DMS79 treated with DMSO at 0.1 percent for 48 hours (cell line): ENCODE measurements at regions not wholly inside any gene's neighbourhood (a gene's known extent, or its start where the extent isn't known, plus 50 kb on each side); places are given as distances from the start of the nearest gene placed in this dataset.

Source experiments
- DNase-seq: peaks from one replicate; lab custom pipeline; 2025; lab: John Stamatoyannopoulos, UW

DNA sequence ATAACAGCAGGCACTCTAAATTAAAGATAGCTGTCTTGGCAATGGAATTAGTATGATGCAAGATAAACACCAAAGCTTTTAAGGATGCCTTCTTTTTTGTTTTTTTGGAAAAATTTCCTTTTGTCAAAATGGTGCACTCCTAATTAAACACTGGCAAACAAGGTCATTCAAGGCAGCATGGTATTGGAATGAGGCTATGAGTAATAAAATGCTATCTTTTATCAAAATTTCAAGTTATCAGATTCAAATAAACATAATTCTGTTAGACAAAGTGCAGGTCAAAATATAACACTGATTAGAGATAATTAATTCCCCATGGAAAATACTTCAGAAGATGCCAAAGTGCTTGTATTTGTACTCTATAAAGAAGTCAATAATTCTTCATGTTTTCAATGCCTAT lies 514.1 kb downstream of the TENT5A start:
- DNase-seq, result no peak

DNA sequence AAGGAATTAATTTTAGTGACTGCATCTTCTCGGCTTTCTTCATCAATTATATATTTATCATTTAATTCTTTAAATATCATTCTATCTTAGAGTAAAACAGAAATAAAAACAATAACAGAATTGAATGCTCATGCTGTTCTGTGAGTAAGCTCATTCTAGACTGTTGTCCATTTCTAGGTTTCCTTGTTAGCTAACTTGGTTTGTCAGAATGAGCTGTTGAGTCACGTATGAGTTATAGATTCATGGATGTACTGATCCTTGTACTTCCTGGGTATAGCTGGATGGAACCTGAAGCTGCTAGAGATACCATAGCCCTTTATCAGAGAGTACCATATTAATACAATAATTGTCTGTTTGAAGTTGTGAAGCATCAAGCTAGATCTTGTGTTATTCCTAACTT lies 515.3 kb downstream of the TENT5A start:
- DNase-seq, result no peak

DNA sequence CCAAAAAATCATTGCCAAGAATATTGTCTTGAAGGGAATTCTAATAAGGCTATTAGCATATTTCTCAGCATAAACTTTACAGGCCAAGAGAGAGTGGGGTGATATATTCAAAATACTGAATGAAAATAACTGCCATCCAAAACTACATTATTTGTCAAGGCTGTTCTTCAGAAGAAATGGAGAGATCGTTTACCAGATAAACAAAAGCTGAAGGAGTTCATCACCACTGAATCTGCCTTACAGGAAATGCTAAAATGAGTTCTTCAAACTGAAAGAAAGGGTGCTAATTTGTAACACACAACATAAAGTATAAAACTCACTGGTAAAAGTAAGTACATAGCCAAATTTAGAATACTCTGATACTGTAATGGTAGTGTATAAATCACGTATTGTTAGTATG lies 517.0 kb downstream of the TENT5A start:
- DNase-seq, result no peak

DNA sequence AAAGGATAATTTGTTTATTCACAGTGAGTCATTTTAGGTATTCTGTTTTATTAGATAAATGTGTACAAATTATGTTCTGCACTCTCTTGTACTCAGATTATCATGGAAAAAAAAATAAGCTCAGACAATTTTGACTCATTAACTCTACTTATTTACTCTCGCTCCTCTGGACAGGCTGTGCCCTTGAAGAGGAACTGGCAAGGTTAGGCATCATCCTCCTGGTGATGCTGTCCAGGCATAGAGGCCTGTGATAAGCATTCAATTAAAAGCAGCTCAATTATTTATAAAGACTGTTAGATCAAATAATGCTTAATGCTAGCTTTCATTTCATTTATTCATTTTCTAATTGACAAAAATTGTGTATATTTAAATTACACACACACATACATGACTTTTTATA lies 518.5 kb downstream of the TENT5A start:
- DNase-seq, result no peak

DNA sequence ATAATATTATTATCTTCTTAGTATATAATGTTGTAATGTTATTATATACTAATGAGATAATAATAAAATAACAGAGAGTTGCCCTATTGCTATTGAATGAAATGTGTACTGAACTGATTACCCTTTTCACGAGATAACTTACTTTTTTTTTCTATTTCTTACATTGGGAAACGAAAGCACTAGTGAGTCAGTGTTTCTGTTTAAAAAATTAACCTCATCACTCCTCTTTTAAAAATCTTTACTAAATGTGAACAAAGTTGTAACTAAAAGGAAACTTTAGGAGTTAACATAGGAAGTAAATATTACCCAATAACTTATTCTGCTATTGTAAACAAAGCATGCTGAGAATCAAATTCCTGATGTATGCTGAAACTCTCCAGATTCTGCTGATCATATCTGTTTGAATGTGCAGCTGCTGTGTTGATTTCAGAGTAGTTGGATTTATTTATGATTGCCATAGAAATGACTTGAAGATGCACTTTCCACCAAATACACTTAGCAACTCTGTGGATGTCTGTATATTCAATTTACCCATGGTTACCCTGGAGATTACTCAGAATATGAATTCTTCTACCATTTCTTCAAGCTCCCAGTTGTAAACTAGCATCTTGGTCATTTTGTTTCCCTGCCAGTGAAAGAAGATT lies 523.4 kb downstream of the TENT5A start:
- DNase-seq, result no peak

DNA sequence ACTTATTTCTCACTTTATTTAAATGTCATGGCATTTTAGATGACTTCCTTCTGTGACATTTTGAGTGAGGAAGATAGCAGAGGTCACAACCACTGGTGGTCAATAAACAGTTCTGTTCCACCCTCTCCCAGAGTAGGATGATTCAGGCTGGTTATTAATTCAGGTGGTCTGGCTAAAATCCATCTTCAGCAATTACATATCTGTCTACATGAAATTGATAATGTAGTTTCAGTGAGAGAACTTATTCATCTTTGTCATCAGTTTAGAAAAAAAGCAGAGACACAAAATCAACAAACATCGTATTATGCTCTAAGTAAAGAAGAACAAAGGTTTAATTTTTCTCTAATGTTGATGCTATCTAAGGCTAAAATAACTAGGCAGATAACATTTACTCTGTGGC lies 525.5 kb downstream of the TENT5A start:
- no peak for DNase-seq

DNA sequence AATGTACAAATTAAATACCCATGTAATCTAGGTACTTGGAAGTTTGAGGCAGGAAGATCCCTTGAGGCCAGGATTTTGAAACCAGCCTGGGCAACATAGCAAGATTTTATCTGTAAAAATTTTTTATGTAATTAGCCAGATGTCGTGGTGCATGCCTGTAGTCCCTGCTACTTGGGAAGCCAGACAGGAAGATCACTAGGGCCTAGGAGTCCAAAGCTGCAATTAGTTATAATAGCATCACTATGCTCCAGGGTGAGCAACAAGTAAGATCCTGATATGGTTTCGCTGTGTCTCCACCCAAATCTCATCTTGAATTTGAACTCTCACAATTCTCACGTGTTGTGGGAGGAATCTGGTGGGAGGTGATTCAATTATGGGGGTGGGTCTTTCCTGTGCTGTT lies 535.8 kb downstream of the TENT5A start:
- DNase-seq, result no peak

DNA sequence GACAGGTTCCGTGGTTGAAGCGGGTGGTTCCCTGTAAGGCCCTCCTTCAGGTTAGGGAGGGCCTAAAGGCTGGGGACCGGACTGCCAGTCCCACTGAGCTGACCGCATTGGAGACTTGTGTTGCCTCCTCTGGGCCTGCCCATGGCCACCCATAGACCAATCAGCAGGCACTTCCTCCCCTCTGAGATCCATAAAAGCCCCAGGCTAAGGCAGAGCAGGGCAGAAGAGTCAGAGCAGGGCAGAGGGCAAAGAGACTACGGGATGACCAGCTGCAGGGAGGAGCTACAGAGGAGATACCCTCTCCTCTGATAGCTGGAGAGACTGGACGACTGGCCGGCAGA lies 537.4 kb downstream of the TENT5A start:
- DNase-seq, result no peak

DNA sequence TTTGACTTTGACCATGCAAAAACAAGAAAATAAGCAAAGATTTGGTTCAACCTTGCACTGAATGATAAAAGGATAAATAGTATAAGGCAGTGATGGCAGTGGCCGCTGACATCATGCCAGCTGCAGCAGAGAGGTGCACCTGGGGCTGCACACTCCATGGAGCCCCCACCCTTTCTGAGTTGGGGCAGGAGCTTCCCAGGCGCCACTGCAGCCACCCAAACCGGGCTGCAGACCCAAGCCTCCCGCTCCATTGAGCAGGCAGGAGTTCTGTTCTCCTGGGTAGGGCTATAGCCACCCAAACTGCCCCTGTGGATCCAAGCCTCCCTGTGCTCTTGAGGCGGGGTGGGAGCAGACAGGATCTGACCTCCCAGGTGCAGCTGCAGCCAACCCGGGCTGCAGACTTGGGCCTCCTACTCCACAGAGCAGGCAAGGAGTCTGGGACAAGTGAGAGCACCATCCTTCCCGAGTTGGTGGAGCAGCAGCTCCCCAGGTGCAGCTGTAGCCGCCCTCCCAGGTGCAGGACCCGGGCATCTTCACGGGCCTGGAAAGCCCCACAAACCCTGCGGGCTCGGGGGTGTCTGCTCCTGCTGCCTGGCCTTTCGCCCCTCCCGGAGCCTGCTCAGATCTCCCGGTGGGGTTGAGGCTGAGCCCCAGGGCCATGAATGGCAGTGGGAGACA lies 537.9 kb downstream of the TENT5A start:
- no peak for DNase-seq

DNA sequence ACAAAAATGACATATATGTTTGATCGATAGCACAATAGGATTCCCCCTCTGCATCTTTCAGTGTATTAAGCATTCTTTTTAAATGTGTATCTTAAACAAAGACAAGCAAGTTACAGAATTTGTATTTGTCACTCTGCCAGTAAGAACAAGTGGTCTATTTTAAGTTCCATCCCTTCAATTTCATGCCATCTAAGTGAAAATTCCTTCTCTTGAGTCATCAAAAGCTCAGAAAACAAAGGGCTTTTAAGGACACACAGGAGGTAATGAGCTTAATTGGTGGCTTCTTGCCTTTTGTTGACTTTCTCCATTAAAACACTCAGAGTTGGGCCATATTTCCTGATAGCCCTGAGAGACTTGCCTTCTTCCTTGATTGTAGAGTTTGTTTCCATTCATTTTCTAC lies 547.8 kb downstream of the TENT5A start:
- DNase-seq, result no peak

DNA sequence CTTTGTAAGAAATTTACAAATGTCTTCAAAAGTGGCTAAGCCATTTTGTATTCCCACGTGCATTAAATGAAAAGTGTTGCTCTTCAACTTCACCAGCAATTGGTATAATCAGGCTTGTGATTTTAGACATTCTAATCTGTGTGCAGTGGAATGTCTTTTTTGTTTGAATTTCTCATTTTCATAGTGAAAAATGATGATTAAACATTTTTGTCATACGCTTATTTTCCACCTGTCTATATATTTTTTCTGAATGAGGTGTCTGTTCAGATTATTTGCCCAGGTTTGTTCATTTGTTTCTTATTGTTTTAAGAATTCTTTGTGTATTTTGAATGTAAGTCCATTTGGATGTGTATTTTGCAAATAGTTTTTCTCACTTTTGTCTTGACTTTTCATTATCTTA lies 558.1 kb downstream of the TENT5A start:
- DNase-seq, result no peak

DNA sequence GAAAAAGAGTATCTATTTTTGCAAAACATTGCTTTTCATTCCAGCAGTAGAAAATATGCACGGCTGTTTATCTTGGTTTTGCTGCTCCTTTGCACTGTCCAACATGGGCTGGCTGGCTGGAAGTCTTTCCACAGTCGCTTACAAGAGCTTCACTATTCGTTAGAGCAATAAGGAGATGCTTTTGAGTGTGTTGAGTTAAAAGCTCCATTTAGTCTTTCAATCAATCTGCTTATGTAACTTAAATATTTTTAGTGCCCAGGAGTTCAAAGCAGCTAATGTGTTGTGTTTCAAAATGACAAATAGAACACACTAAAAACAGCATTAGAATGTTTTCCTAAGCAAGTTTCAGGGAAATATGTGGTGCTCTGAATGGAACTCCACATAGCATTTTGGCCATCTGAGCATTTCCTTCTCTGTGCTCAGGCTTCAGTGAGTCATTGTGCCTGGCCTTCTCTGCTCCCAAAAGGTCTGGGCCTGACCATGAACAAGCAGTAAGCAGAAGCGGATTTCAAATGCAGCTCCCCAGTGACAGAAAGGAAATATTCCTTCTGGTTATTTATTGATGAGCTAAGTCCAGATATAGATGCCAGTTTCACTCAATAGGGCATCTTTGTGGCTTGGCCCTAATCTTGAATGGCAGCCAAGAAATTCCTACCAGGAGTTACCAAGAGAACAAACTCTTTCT lies 580.3 kb downstream of the TENT5A start:
- DNase-seq, result no peak

DNA sequence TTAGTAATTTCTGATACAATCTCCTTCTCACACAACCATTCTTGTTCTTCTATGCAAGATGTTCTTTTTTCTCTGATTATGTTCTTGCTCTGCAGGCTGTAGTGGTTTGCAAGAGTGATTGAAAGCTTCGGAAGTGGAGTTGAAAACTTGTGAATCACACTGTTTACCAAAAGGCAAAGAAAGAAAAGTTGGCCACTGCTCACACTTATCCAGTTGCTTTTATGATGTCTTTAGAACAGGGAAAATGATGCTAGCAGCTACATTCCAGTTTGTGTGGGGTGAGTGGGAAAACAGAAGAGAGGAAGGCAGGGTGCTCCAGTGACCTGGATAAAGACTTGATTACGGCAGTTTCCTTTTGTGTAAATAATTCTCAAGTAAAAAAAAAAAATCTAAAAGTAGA lies 583.3 kb downstream of the TENT5A start:
- DNase-seq, result no peak

DNA sequence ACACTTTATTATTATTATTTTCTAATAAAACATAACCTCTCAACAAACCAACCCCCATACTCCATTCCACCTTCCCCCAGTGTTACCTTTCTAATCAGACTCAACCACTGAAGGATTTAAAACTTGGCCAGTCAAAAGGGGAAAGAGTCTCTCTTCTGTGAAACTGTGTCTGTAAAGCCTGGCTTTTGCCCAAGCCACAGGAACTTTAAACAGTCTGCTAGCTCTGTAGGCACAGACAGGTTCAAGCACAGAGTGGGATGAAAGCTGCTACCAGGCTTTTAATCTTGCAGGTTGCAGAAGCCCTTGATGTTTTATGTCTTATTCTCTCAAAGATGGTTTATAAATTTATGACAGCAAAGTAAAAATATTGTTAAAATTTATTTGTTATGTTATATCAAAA lies 585.7 kb downstream of the TENT5A start:
- no peak for DNase-seq

DNA sequence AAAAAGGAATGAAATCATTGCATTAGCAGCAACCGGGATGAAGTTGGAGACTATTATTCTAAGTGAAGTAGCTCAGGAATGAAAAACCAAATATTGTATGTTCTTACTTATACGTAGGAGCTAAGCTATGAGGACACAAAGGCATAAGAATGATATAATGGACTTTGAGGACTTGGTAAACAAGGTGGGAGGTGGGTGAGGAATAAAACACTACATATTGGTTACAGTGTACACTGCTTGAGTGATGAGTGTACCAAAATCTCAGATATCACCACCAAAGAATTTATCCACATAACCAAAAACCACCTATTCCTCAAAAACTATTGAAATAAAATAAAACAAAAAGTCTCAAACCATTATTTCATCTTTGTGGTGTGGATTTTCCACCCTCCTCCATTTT lies 593.5 kb downstream of the TENT5A start:
- no peak for DNase-seq

DNA sequence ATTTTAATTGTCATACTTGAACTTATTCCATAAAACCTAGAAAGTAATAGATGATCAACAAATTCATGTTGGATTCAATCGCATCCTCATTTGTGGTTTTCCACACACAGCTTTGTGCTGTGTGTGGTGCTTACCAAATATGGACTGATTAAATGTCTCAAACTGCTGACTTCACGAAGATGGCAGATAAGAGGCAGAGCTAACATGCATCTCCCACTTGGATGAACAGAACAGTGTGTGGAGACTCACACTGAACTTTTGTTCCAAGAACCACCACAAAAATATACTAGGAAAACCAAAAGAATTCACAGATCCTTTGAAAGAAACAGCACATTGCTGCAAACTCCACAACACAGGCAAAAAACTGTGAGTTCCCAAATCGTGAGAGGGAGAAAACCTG lies 603.7 kb downstream of the TENT5A start:
- DNase-seq, result no peak

DNA sequence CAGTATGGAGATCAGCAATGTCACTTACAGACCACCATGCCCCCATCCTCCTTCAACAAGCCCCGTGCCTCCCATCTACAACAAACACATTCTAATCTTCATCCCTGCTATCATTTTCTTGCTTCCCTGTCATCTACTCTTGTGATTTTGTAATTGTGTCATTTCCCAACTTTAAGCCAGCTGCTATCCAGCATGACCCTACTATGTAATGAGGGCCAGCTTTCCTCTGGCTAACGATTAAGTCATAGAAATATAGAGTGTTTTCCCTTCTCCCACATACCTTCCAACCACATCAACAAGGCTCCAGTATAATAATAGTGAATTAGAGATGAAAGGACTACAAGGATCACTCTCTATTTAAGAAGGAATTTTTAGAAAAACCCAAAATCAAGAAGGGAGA lies 607.0 kb downstream of the TENT5A start:
- DNase-seq, result no peak

DNA sequence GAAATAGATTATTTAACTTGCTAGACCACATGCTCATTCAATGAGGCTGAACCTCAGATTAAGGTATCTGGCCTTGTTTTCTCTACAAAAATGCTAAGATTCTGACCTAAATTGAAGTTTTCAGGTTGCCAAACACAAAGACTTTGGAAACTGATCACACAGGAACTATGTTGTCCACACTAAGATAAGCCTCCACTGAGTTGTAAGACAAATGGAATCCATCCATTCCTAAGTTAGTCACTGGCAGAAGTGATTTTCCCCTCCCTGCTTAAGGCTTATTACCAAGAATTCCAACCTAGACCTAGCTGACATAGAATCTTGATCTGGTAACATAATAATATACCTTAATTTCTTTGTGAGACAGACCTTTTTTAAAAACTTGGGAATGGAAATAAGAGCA lies 608.1 kb downstream of the TENT5A start:
- DNase-seq, result no peak

DNA sequence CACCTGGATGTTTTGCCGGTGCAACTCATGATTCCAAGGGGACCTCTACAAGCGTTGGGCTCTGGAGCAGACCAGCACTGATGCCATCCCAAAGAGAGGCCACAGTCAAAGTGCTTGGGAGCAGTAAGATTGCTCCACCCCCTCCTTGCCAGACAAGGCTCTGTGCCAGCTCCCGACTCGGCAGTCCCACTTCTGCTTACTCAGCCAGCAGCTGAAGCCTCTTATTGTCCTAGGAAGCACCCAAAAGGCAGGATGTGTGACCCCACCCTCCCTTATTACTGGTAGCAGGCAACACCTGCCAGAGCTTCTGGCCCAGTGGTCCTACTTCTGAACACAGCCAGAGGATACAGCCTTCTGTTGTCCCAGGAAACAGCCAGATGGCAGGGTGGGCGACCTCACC lies 614.2 kb downstream of the TENT5A start:
- no peak for DNase-seq

DNA sequence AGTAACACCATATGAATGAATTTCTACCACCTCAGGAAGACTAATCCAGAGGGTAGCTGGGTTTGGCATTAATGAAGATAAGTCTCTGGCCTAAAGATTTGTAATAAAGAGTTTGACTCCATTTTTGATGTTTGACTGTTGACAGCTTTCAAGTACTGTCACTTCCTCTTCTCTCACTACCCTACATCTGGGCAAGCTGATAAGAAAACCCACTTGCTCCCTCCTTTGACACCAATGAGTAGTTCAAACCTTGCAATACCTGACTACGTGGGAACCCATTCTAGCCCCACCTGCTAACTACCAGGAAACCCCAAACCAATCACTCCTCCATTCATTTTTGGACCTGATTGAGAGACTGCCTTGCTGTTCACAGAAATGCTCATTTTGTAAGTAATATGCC lies 621.5 kb downstream of the TENT5A start:
- DNase-seq, result no peak

DNA sequence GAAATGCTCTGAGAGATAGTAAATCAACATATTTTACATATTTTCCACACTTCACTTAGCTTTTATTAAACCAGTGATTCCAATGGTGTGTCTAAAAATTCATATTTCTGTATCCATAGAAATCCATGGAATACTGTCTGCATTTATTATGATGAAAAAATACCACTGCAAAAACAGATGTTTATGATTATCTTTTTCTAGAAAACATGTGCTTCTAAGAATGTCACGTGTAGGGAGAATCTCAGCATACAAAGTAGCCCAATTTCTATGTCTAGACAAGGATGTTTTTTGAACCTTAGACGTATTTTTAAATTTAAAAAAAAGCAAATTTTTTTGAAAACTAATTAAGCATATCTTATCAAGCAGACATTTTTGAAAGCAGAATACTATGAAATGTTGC lies 622.4 kb downstream of the TENT5A start:
- DNase-seq, result no peak

DNA sequence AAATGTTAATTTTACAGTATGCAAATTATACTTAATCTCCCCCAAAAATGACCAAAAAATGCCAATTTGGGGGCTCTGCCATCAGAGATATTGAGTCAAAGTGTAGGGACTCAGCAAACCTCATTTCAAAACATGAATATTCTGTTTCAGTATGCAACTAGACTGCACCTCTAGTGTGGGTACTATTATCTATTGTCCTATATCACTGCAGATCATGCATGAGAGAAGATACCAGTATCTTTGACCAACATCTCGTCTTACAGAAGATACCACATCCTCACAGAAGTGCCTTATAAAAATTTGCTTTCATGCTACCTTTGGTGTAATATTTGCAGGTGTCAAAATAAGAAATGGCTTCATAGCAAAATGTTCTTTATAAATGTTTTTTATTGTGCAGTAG lies 623.8 kb downstream of the TENT5A start:
- DNase-seq, result no peak

DNA sequence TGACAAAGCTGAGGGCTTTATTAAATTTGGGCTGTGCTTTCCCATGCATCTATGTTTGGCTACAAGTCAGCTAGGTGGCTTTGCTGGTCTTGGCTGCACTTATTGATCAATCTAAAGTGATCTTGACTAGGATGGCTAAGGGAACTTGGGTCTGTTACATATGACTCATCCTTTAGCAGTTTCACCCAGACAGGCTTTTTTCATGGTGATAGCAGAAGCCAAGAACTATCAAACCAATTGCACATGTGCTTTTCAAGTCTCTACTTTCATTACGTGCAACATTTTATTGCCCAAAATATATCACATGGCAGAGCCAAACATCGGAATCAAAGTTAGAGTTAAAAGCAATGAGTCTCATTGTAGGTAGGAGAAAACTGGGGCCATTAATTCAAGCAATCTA lies 626.3 kb downstream of the TENT5A start:
- DNase-seq, result no peak

DNA sequence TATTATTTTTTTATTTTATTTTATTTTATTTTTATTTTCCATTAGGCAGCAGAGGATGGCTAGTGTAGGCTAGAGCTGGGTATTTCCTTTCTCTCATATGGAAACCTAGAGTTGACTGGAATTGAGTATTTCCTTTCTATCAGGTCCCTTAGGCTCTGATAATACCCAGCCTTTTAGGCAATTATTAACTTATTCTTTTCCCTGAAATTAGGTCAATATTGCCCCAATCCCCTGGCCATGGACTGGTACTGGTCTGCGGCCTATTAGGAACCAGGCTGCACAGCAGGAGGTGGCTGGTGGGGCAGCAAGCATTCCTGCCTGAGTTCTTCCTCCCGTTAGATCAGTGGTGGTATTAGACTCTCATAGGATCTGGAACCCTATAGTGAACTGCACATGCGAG lies 632.2 kb downstream of the TENT5A start:
- DNase-seq, result no peak
